GM12878 (cell line): ENCODE measurements at regions not wholly inside any gene's neighbourhood (a gene's known extent, or its start where the extent isn't known, plus 50 kb on each side); places are given as distances from the start of the nearest gene placed in this dataset.

Experiments used
- BCL11A ChIP-seq: IDR thresholded peaks from 2 replicates; pipeline ENCODE4 v1.6.1; 2011; ENCODE audit warnings: low read depth, low read length
- BCL3 ChIP-seq: IDR thresholded peaks from 2 replicates; pipeline ENCODE4 v1.6.1; 2011; ENCODE audit warnings: borderline replicate concordance, low read depth, mild to moderate bottlenecking, moderate library complexity, low read length; ENCODE audit not compliant: insufficient read depth, poor library complexity, severe bottlenecking
- CBX5 ChIP-seq: sonication (generic); IDR thresholded peaks from 2 replicates; pipeline ENCODE4 v1.6.1; 2016; ENCODE audit warnings: low read depth, moderate library complexity, mild to moderate bottlenecking, inconsistent platforms
- CTCF ChIP-seq, 3 experiments: IDR thresholded peaks in 2 of 3; conservative IDR thresholded peaks in 1 of 3; 2 replicates each; pipeline ENCODE4 v1.5.1; 2011; ENCODE audit warnings: low read depth in 3 of 3, low read length in 3 of 3, mild to moderate bottlenecking in 3 of 3, control low read depth in 2 of 3, moderate library complexity in 2 of 3, inconsistent platforms in 1 of 3, mixed read lengths in 1 of 3; ENCODE audit not compliant: control insufficient read depth in 2 of 3, insufficient read depth in 1 of 3; ENCODE audit errors: extremely low read depth in 1 of 3
- CUX1 ChIP-seq: IDR thresholded peaks from 2 replicates; pipeline ENCODE4 v1.6.1; 2012; ENCODE audit warnings: improper control_type of control experiment, low read depth, low read length; ENCODE audit not compliant: insufficient replicate concordance
- ELK1 ChIP-seq: IDR thresholded peaks from 2 replicates; pipeline ENCODE4 v1.6.1; 2012; ENCODE audit warnings: low read depth, low read length, improper control_type of control experiment
- GABPA ChIP-seq: IDR thresholded peaks from 2 replicates; pipeline ENCODE4 v1.6.1; 2014; ENCODE audit warnings: antibody characterized with exemption, low read depth, mild to moderate bottlenecking, inconsistent platforms
- JUND ChIP-seq: IDR thresholded peaks from 2 replicates; pipeline ENCODE4 v1.6.1; 2012; ENCODE audit warnings: low read depth, mild to moderate bottlenecking, low read length, improper control_type of control experiment, moderate library complexity
- KDM1A ChIP-seq: fragments of 200-600 bp; sonication (generic); IDR thresholded peaks from 2 replicates; pipeline ENCODE4 v1.6.1; 2016; ENCODE audit warnings: borderline replicate concordance
- NFXL1 ChIP-seq: fragments of 450-650 bp; IDR thresholded peaks from 2 replicates; pipeline ENCODE4 v1.6.1; 2017; ENCODE audit warnings: antibody characterized with exemption, mild to moderate bottlenecking, borderline replicate concordance
- POU2F2 ChIP-seq: IDR thresholded peaks from 3 replicates; pipeline ENCODE4 v1.6.1; 2011; ENCODE audit warnings: low read depth, mild to moderate bottlenecking, low read length, borderline replicate concordance
- RELB ChIP-seq: fragments of 450-650 bp; IDR thresholded peaks from 2 replicates; pipeline ENCODE4 v1.6.1; 2017; ENCODE audit warnings: low read depth, mild to moderate bottlenecking, moderate library complexity
- SMARCA5 ChIP-seq: fragments of 450-650 bp; IDR thresholded peaks from 2 replicates; pipeline ENCODE4 v1.6.1; 2017; ENCODE audit warnings: mild to moderate bottlenecking
- TARDBP ChIP-seq: IDR thresholded peaks from 2 replicates; pipeline ENCODE4 v1.6.1; 2016; ENCODE audit warnings: borderline replicate concordance
- TCF3 ChIP-seq: IDR thresholded peaks from 2 replicates; pipeline ENCODE4 v1.6.1; 2012; ENCODE audit warnings: low read depth, mild to moderate bottlenecking, low read length, borderline replicate concordance; ENCODE audit not compliant: insufficient read depth

GRCh38 chr14:105859717-105860614 is 333.6 kb downstream of the TMEM121 start (continued):
- TF ChIP-seq CUX1, result no peak
- no peak for TF ChIP-seq CBX5
- no peak for TF ChIP-seq TARDBP
- TF ChIP-seq TCF3, result peak; percentile 64; the same call in 1 of the 2 replicates
- 0 out of 6 replicates have a peak, but pooled peaks of 1 of the 3 experiments have one; percentile 2 for TF ChIP-seq CTCF (IDR thresholded peaks at IDR 0.05 in 2 of 3, conservative IDR thresholded peaks at IDR 0.05 in 1 of 3; ENCODE audit: control insufficient read depth in 2 of 3, extremely low read depth in 1 of 3, insufficient read depth in 1 of 3, low read depth in 3 of 3, low read length in 3 of 3)
- TF ChIP-seq ELK1, result no peak
- no peak for TF ChIP-seq NFXL1
- TF ChIP-seq POU2F2, result no peak; the same call in 1 of the 3 replicates
- TF ChIP-seq SMARCA5, result no peak
- no peak for TF ChIP-seq JUND
- TF ChIP-seq BCL3, result peak; percentile 5
- TF ChIP-seq KDM1A, result no peak
- TF ChIP-seq GABPA, result no peak
- TF ChIP-seq RELB, result no peak
- TF ChIP-seq BCL11A, result no peak
